Fibroblast of skin of right biceps (primary cell): ENCODE measurements at regions not wholly inside any gene's neighbourhood (a gene's known extent, or its start where the extent isn't known, plus 50 kb on each side); places are given as distances from the start of the nearest gene placed in this dataset.
"Not testable (repeated sequence)": the region's sequence is repeated elsewhere in the genome, so short reads cannot be mapped to it uniquely, and the experiment has no call there.

Experiments
- DNase-seq: peaks from one replicate; pipeline ENCODE4 v3.0.0-alpha.2; 2013

- peak; percentile 54 for DNase-seq
These were observed 50.8 kb upstream of the PCSK1 start for GRCh38 chr5:96483878-96484277.

GRCh38 chr5:96487859-96488258, 54.8 kb upstream of the PCSK1 start:
- peak; percentile 27 for DNase-seq

- no peak for DNase-seq
These were observed 56.5 kb upstream of the PCSK1 start for GRCh38 chr5:96489532-96489931.

- no peak for DNase-seq
These were observed 59.5 kb upstream of the PCSK1 start for GRCh38 chr5:96492459-96493047.

- DNase-seq, result no peak
These were observed 60.3 kb upstream of the PCSK1 start for GRCh38 chr5:96493219-96493790.

- not testable (repeated sequence) for DNase-seq
These were observed 62.4 kb upstream of the PCSK1 start for GRCh38 chr5:96495412-96495811.

- DNase-seq, result not testable (repeated sequence)
These were observed 64.0 kb upstream of the PCSK1 start for GRCh38 chr5:96497027-96497426.

- no peak for DNase-seq
These were observed 66.8 kb upstream of the PCSK1 start for GRCh38 chr5:96499753-96500345.

GRCh38 chr5:96501991-96502646, 69.1 kb upstream of the PCSK1 start:
- no peak for DNase-seq

- DNase-seq, result no peak
These were observed 70.6 kb upstream of the PCSK1 start for GRCh38 chr5:96503501-96504236.

GRCh38 chr5:96506376-96506775, 73.3 kb upstream of the PCSK1 start:
- DNase-seq, result peak; percentile 53

GRCh38 chr5:96506866-96507527, 73.9 kb upstream of the PCSK1 start:
- no peak for DNase-seq

GRCh38 chr5:96509316-96509715, 76.3 kb upstream of the PCSK1 start:
- peak; percentile 66 for DNase-seq

- DNase-seq, result peak; percentile 96
These were observed 76.8 kb upstream of the PCSK1 start for GRCh38 chr5:96509721-96510350.

- peak; percentile 63 for DNase-seq
These were observed 83.6 kb upstream of the PCSK1 start for GRCh38 chr5:96516631-96517071.

- peak; percentile 46 for DNase-seq
These were observed 84.2 kb upstream of the PCSK1 start for GRCh38 chr5:96517295-96517694.

GRCh38 chr5:96520345-96520744, 87.3 kb upstream of the PCSK1 start:
- DNase-seq, result no peak

- no peak for DNase-seq
These were observed 89.7 kb upstream of the PCSK1 start for GRCh38 chr5:96522635-96523355.

- no peak for DNase-seq
These were observed 95.0 kb upstream of the PCSK1 start for GRCh38 chr5:96527768-96528661.

- no peak for DNase-seq
These were observed 95.9 kb upstream of the PCSK1 start for GRCh38 chr5:96528826-96529474.
